ENCODE measurements at regions not wholly inside any gene's neighbourhood (a gene's known extent, or its start where the extent isn't known, plus 50 kb on each side); places are given as distances from the start of the nearest gene placed in this dataset.
"Not testable (repeated sequence)": the region's sequence is repeated elsewhere in the genome, so short reads cannot be mapped to it uniquely, and the experiment has no call there.

GRCh38 chr10:30199376-30200016 lies 140.1 kb upstream of the JCAD start:
- no peaks in the 10 kb centered on the region for H3K4me1 Mint-ChIP-seq (ENCODE audit: insufficient read depth, unreplicated experiment)
- ChIA-PET CTCF (interaction anchor here (0.5 to 1.5 kb wide), 2 partner anchors 197 to 289 kb away, joined by 3 to 6 read pairs; no protein-coding TSS in a partner anchor), POLR2A (no interaction called here)
- TF ChIP-seq CTCF (IDR thresholded peaks at IDR 0.05; ENCODE audit: unreplicated experiment): no peak
- DNase-seq (ENCODE audit: unreplicated experiment): peak; percentile 30
- intact Hi-C loops (cut with micrococcal nuclease): no loop called here
- peaks cover 3% of the 10 kb centered on the region for H3K9me3 Mint-ChIP-seq (ENCODE audit: unreplicated experiment)
- H3K36me3 Mint-ChIP-seq (ENCODE audit: insufficient read depth, unreplicated experiment): no peaks in the 10 kb centered on the region
- BruUV-seq (replicated peaks): no TSS peak
- no peak overlapping the region for H3K27ac Mint-ChIP-seq (ENCODE audit: low read depth, unreplicated experiment)
- no peak overlapping the region for H3K4me3 Mint-ChIP-seq (ENCODE audit: unreplicated experiment)
- H3K27me3 Mint-ChIP-seq (ENCODE audit: insufficient read depth, unreplicated experiment): peaks cover 19% of the 10 kb centered on the region

GRCh38 chr10:30197186-30197585 lies 137.8 kb upstream of the JCAD start:
- intact Hi-C loops (cut with micrococcal nuclease): no loop called here
- Mint-ChIP-seq H3K27me3 (ENCODE audit: insufficient read depth, unreplicated experiment) (peaks cover 26% of the 10 kb centered on the region), H3K27ac (ENCODE audit: low read depth, unreplicated experiment) (no peak overlapping the region), H3K36me3 (ENCODE audit: insufficient read depth, unreplicated experiment) (no peaks in the 10 kb centered on the region), H3K9me3 (ENCODE audit: unreplicated experiment) (peaks cover 8% of the 10 kb centered on the region), H3K4me3 (ENCODE audit: unreplicated experiment) (no peak overlapping the region), H3K4me1 (ENCODE audit: insufficient read depth, unreplicated experiment) (no peaks in the 10 kb centered on the region)
- DNase-seq (ENCODE audit: unreplicated experiment): no peak
- ChIA-PET POLR2A (no interaction called here), CTCF (no interaction called here)
- BruUV-seq (replicated peaks): no TSS peak
- TF ChIP-seq CTCF (IDR thresholded peaks at IDR 0.05; ENCODE audit: unreplicated experiment): no peak

- H3K4me3 Mint-ChIP-seq (ENCODE audit: unreplicated experiment); H3K4me1 Mint-ChIP-seq (ENCODE audit: insufficient read depth, unreplicated experiment); H3K9me3 Mint-ChIP-seq (ENCODE audit: unreplicated experiment); POLR2A ChIA-PET; DNase-seq (ENCODE audit: unreplicated experiment); H3K27ac Mint-ChIP-seq (ENCODE audit: low read depth, unreplicated experiment); BruUV-seq (replicated peaks); H3K36me3 Mint-ChIP-seq (ENCODE audit: insufficient read depth, unreplicated experiment); CTCF ChIA-PET; intact Hi-C loops (cut with micrococcal nuclease): not testable (repeated sequence)
- H3K27me3 Mint-ChIP-seq (ENCODE audit: insufficient read depth, unreplicated experiment): peaks cover 26% of the 10 kb centered on the region
Observed at GRCh38 chr10:30196559-30196958, 137.2 kb upstream of the JCAD start.

GRCh38 chr10:30192846-30193608 lies 133.6 kb upstream of the JCAD start:
- no peaks in the 10 kb centered on the region for H3K4me1 Mint-ChIP-seq (ENCODE audit: insufficient read depth, unreplicated experiment)
- no peaks in the 10 kb centered on the region for H3K36me3 Mint-ChIP-seq (ENCODE audit: insufficient read depth, unreplicated experiment)
- H3K27me3 Mint-ChIP-seq (ENCODE audit: insufficient read depth, unreplicated experiment): peaks cover 18% of the 10 kb centered on the region
- peaks cover 8% of the 10 kb centered on the region for H3K9me3 Mint-ChIP-seq (ENCODE audit: unreplicated experiment)
- TF ChIP-seq CTCF (IDR thresholded peaks at IDR 0.05; ENCODE audit: unreplicated experiment): no peak
- DNase-seq (ENCODE audit: unreplicated experiment): no peak
- no peak overlapping the region for H3K27ac Mint-ChIP-seq (ENCODE audit: low read depth, unreplicated experiment)
- no peak overlapping the region for H3K4me3 Mint-ChIP-seq (ENCODE audit: unreplicated experiment)
- BruUV-seq (replicated peaks): no TSS peak
- ChIA-PET CTCF (no interaction called here), POLR2A (no interaction called here)
- intact Hi-C loops (cut with micrococcal nuclease): no loop called here

Measured in MCF 10A (cell line).